ENCODE measurements at regions not wholly inside any gene's neighbourhood (a gene's known extent, or its start where the extent isn't known, plus 50 kb on each side); places are given as distances from the start of the nearest gene placed in this dataset.

DNA sequence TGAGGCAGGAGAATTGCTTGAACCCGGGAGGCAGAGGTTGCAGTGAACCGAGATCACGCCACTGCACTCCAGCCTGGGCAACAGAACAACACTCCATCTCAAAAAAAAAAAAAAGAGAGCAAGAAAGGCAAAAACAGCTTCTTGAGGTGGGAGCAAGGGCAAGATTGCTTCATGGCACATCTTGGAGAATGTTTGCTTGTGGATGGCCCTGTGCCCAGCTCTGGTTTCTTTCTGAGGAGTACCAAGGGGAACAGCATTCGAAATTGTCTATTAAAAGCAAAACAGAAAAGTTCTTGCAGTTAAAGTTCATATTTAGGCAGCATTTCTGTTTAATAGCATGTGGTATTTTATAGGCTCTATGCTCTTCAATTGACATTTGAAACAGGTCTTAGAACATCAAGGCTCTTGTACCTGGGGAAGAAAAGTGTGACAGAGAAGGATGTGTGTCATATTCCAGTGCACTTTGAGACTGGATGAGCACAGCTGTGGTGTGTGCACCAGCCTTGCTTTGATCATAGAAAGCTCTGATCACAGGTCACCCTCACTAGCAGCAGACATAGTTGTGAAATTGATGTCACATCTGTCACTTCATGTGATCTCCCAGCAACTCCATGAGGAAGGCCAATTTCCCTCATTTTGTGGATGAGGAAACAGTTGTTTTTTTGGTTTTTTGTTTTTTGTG, 154.3 kb downstream of the UXS1 start (continued):
- TF ChIP-seq, protein P1, sequence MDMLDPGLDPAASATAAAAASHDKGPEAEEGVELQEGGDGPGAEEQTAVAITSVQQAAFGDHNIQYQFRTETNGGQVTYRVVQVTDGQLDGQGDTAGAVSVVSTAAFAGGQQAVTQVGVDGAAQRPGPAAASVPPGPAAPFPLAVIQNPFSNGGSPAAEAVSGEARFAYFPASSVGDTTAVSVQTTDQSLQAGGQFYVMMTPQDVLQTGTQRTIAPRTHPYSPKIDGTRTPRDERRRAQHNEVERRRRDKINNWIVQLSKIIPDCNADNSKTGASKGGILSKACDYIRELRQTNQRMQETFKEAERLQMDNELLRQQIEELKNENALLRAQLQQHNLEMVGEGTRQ (CRISPR knock-in tag; IDR thresholded peaks at IDR 0.05) = no peak
- TF ChIP-seq ESRRA (IDR thresholded peaks at IDR 0.05; ENCODE audit: borderline replicate concordance, low read depth) (no peak), BRF1 (IDR thresholded peaks at IDR 0.05; ENCODE audit: borderline replicate concordance, extremely low read depth, insufficient read length) (no peak), TGIF2 (CRISPR knock-in tag; IDR thresholded peaks at IDR 0.05) (no peak)
- TF ChIP-seq, protein P2, sequence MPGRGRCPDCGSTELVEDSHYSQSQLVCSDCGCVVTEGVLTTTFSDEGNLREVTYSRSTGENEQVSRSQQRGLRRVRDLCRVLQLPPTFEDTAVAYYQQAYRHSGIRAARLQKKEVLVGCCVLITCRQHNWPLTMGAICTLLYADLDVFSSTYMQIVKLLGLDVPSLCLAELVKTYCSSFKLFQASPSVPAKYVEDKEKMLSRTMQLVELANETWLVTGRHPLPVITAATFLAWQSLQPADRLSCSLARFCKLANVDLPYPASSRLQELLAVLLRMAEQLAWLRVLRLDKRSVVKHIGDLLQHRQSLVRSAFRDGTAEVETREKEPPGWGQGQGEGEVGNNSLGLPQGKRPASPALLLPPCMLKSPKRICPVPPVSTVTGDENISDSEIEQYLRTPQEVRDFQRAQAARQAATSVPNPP (IDR thresholded peaks at IDR 0.05; ENCODE audit: borderline replicate concordance, insufficient read depth, insufficient read length) = no peak

DNA sequence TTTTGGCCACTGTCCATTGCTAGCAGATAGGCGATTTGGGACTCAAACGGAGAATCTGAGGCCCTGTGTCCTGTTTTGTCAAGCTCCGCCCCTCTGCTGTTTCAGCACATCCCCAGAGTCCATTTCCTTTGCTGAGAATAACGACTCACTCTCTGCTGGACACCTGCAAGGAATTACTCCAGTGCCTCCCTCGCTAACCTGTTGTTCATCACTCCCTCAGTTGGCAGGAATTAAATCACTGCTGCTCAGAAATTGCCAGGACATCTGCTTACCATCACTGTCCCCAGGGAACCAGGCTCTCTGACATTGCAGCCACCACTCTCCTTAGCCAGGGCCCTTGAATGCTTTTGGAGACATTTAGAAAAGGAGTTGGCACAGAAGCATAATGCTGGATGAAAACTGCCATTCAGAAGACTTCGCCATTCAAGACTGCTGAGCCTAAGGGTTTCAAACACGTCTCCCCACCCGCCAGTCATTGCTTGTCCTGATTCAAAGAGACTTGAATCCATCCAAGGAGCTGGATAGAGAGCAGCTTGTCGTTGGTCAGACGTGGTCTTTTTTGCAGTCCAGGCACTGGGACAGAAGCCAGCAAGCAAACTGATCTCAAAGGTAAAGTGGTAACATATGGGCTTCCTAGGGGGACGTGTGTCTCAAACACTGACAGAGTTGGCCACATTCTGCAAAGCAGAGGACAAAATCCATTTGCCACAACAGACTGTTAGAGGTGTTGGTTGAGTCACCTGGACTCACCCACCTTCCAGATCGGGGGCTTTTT, 155.3 kb downstream of the UXS1 start:
- no TSS peak for BruUV-seq (replicated peaks)
- H3K4me3 ChIP-seq = no peak overlapping the region
- H3K4me1 ChIP-seq (replicated peaks in 1 of 2; ENCODE audit: control insufficient read depth in 2 of 2, insufficient read depth in 2 of 2, low read length in 2 of 2) = no peaks in the 10 kb centered on the region
- no peak for DNase-seq (ENCODE audit: extremely low read depth in 1 of 4, low spot score in 3 of 4)
- no peak for TF ChIP-seq NUFIP1 (IDR thresholded peaks at IDR 0.05; ENCODE audit: partially characterized antibody)
- no peak for TF ChIP-seq TGIF2 (CRISPR knock-in tag; IDR thresholded peaks at IDR 0.05)
- no peak for TF ChIP-seq EP300 (IDR thresholded peaks at IDR 0.05; ENCODE audit: low read length)
- TF ChIP-seq MTA3 (IDR thresholded peaks at IDR 0.05; ENCODE audit: borderline replicate concordance) = no peak
- TF ChIP-seq ESRRB (CRISPR knock-in tag; IDR thresholded peaks at IDR 0.05; ENCODE audit: borderline replicate concordance) = no peak
- TF ChIP-seq CBFA2T3 (IDR thresholded peaks at IDR 0.05) = no peak
- TF ChIP-seq, protein P3, sequence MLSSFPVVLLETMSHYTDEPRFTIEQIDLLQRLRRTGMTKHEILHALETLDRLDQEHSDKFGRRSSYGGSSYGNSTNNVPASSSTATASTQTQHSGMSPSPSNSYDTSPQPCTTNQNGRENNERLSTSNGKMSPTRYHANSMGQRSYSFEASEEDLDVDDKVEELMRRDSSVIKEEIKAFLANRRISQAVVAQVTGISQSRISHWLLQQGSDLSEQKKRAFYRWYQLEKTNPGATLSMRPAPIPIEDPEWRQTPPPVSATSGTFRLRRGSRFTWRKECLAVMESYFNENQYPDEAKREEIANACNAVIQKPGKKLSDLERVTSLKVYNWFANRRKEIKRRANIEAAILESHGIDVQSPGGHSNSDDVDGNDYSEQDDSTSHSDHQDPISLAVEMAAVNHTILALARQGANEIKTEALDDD (IDR thresholded peaks at IDR 0.05) = no peak
- no peak for TF ChIP-seq MTA2 (IDR thresholded peaks at IDR 0.05; ENCODE audit: low read depth)
- TF ChIP-seq ELF1 (tag; IDR thresholded peaks at IDR 0.05) = no peak
- H3K9ac ChIP-seq (ENCODE audit: insufficient read depth in 1 of 2, low read depth in 2 of 2, low read length in 2 of 2) = no peak overlapping the region
- no peaks in the 10 kb centered on the region for H3K9me3 ChIP-seq (replicated peaks; ENCODE audit: control insufficient read depth, insufficient read depth, low read depth, low read length)
- H3K27ac ChIP-seq (ENCODE audit: extremely low read depth, low read depth, low read length) = no peak overlapping the region
- no peak for FAIRE-seq
- intact Hi-C loops (cut with micrococcal nuclease) = no loop called here
- H3K27me3 ChIP-seq (ENCODE audit: control insufficient read depth in 2 of 2, insufficient read depth in 2 of 2, low read length in 2 of 2) = peaks cover 2 to 30% of the 10 kb centered on the region in 2 experiments; a peak in 4 of 5 replicates
- H4K20me1 ChIP-seq (replicated peaks; ENCODE audit: control insufficient read depth, insufficient read depth, low read length) = no peaks in the 10 kb centered on the region
- H3K9me1 ChIP-seq (ENCODE audit: control insufficient read depth, insufficient read depth, low read length) = no peaks in the 10 kb centered on the region
- H3K36me3 ChIP-seq (ENCODE audit: control insufficient read depth, insufficient read depth, low read length) = no peaks in the 10 kb centered on the region
- POLR2A ChIA-PET = no interaction called here
- ATAC-seq = no peak
- CTCF ChIA-PET (ENCODE audit: low intra/inter-chr PET ratio) = no interaction called here
- H3K79me2 ChIP-seq (ENCODE audit: control insufficient read depth, insufficient read depth, low read length) = no peaks in the 10 kb centered on the region
- in situ Hi-C loops (cut with MboI) = no loop called here
- 0% methylated on average over 12 of the region's 12 CpGs for WGBS (ENCODE audit: insufficient coverage, low coverage, missing lambda C conversion rate)
- no peak overlapping the region for H2AFZ ChIP-seq (ENCODE audit: low read depth, low read length)
- H3K4me2 ChIP-seq (ENCODE audit: insufficient read depth, low read length) = no peak overlapping the region
